ENCODE measurements at regions not wholly inside any gene's neighbourhood (a gene's known extent, or its start where the extent isn't known, plus 50 kb on each side); places are given as distances from the start of the nearest gene placed in this dataset.

DNA sequence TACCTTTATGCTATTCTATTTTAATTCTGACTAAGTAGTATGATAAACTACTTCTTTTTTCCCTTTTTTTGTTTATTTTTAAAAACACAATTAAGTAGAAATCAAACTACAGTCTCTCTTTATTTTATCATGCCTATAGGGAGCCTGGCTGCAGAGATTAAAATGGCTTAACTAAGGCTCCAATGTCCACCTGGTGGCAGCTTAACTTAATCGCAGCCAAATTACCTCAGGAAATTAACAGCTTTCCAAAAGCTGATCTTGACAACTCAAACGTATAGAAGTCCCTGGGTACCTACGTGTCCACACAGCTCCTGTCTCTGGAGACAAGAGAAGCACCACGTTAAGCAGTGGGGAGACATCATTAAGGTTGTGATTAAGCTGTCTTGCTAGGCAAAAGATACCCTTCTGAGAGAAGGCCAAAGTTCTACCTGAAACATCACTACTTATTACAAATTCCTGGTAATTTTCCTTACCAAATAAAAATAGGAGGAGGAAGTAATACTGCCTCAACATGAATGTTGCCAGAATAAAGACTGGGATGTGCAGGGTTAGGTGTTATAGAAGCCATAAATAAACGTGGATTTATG lies 63.2 kb upstream of the SNX19 start:
- ChIA-PET CTCF (ENCODE audit: low intra/inter-chr PET ratio) (interaction anchor here (0.6 kb wide), 1 partner anchor 144 kb away, joined by 3 read pairs; no protein-coding TSS in a partner anchor), POLR2A (no interaction called here)
- in situ Hi-C loops (cut with MboI) (no loop called here), intact Hi-C loops (cut with micrococcal nuclease) (no loop called here)
- Histone ChIP-seq H3K36me3 (ENCODE audit: control insufficient read depth, insufficient read depth, low read length) (no peaks in the 10 kb centered on the region), H3K4me2 (ENCODE audit: insufficient read depth, low read length) (no peak overlapping the region), H3K4me1 (replicated peaks in 1 of 2; ENCODE audit: control insufficient read depth in 2 of 2, insufficient read depth in 2 of 2, low read length in 2 of 2) (no peaks in the 10 kb centered on the region), H3K9ac (ENCODE audit: insufficient read depth in 1 of 2, low read depth in 2 of 2, low read length in 2 of 2) (no peak overlapping the region), H3K27ac (ENCODE audit: extremely low read depth, low read depth, low read length) (no peak overlapping the region), H3K27me3 (ENCODE audit: control insufficient read depth in 2 of 2, insufficient read depth in 2 of 2, low read length in 2 of 2) (no peaks in the 10 kb centered on the region), H3K4me3 (no peak overlapping the region), H2AFZ (ENCODE audit: low read depth, low read length) (no peak overlapping the region), H3K9me3 (replicated peaks; ENCODE audit: control insufficient read depth, insufficient read depth, low read depth, low read length) (no peaks in the 10 kb centered on the region), H4K20me1 (replicated peaks; ENCODE audit: control insufficient read depth, insufficient read depth, low read length) (no peaks in the 10 kb centered on the region), H3K79me2 (ENCODE audit: control insufficient read depth, insufficient read depth, low read length) (no peaks in the 10 kb centered on the region), H3K9me1 (ENCODE audit: control insufficient read depth, insufficient read depth, low read length) (no peaks in the 10 kb centered on the region)
- ATAC-seq, result no peak
- no TSS peak for BruUV-seq (replicated peaks)
- 1% methylated on average over 5 of the region's 5 CpGs for WGBS (ENCODE audit: insufficient coverage, low coverage, missing lambda C conversion rate)
- peak in 3 of 4 experiments; percentile 3 to 10 (median 9) for DNase-seq (ENCODE audit: extremely low read depth in 1 of 4, low spot score in 3 of 4)
- no peak for FAIRE-seq
- TF ChIP-seq ZNF668 (CRISPR knock-in tag; IDR thresholded peaks at IDR 0.05) (no peak), GATA2 (CRISPR knock-in tag; IDR thresholded peaks at IDR 0.05) (no peak)
- TF ChIP-seq, protein P1, sequence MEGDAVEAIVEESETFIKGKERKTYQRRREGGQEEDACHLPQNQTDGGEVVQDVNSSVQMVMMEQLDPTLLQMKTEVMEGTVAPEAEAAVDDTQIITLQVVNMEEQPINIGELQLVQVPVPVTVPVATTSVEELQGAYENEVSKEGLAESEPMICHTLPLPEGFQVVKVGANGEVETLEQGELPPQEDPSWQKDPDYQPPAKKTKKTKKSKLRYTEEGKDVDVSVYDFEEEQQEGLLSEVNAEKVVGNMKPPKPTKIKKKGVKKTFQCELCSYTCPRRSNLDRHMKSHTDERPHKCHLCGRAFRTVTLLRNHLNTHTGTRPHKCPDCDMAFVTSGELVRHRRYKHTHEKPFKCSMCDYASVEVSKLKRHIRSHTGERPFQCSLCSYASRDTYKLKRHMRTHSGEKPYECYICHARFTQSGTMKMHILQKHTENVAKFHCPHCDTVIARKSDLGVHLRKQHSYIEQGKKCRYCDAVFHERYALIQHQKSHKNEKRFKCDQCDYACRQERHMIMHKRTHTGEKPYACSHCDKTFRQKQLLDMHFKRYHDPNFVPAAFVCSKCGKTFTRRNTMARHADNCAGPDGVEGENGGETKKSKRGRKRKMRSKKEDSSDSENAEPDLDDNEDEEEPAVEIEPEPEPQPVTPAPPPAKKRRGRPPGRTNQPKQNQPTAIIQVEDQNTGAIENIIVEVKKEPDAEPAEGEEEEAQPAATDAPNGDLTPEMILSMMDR (IDR thresholded peaks at IDR 0.05 in 2 of 3, conservative IDR thresholded peaks at IDR 0.05 in 1 of 3; ENCODE audit: insufficient read depth in 2 of 3, low read depth in 1 of 3, low read length in 3 of 3), result peak; percentile 17 to 24 (median 23); a peak in 3 of 6 replicates

Data from K562 (cell line).